SU-DHL-6 (cell line): ENCODE measurements at regions not wholly inside any gene's neighbourhood (a gene's known extent, or its start where the extent isn't known, plus 50 kb on each side); places are given as distances from the start of the nearest gene placed in this dataset.

ENCODE experiments used
- H2AFZ ChIP-seq: fragments of 200-600 bp; sonication (generic); 2 replicates; pipeline ENCODE4 v1.6.1; 2014; ENCODE audit warnings: low read depth, mild to moderate bottlenecking, moderate library complexity, mixed read lengths, antibody characterized with exemption, low read length; ENCODE audit not compliant: severe bottlenecking
- H3F3A ChIP-seq: fragments of 200-600 bp; shearing (Covaris generic); 2 replicates; pipeline ENCODE4 v1.6.0; 2016; ENCODE audit warnings: antibody characterized with exemption, mild to moderate bottlenecking; ENCODE audit not compliant: insufficient read depth
- H3K27ac ChIP-seq: fragments of 200-600 bp; sonication (generic); 2 replicates; pipeline ENCODE4 v1.5.1; 2016; ENCODE audit warnings: low read depth, mild to moderate bottlenecking, low read length, moderate library complexity, mixed read lengths
- H3K27me3 ChIP-seq: fragments of 200-600 bp; sonication (generic), shearing (Covaris generic); 2 replicates; pipeline ENCODE4 v1.6.0; 2014; ENCODE audit warnings: mild to moderate bottlenecking, low read length
- H3K36me3 ChIP-seq: fragments of 200-600 bp; sonication (generic); 2 replicates; pipeline ENCODE4 v1.6.1; 2014; ENCODE audit warnings: mild to moderate bottlenecking, low read length, mixed read lengths
- H3K4me2 ChIP-seq: fragments of 300-600, 200-600 bp; shearing (Covaris generic), sonication (generic); 2 replicates; pipeline ENCODE4 v1.6.0; 2014; ENCODE audit warnings: low read length, low read depth, mild to moderate bottlenecking; ENCODE audit not compliant: poor library complexity, severe bottlenecking
- H3K4me3 ChIP-seq: fragments of 200-600 bp; sonication (generic); 2 replicates; pipeline ENCODE4 v1.5.1; 2014; ENCODE audit warnings: antibody characterized with exemption, low read length, mild to moderate bottlenecking, mixed read lengths; ENCODE audit not compliant: insufficient read depth, poor library complexity, severe bottlenecking
- H3K79me2 ChIP-seq: fragments of 200-600 bp; sonication (generic); 2 replicates; pipeline ENCODE4 v1.6.1; 2014; ENCODE audit warnings: mild to moderate bottlenecking, low read length, moderate library complexity; ENCODE audit not compliant: insufficient read depth
- H3K9ac ChIP-seq: fragments of 200-600 bp; sonication (generic); 2 replicates; pipeline ENCODE4 v1.7.0; 2014; ENCODE audit warnings: mild to moderate bottlenecking, low read length
- H3K9me2 ChIP-seq: fragments of 200-600 bp; sonication (generic); replicated peaks from 2 replicates; pipeline ENCODE4 v1.6.1; 2014; ENCODE audit warnings: low read length; ENCODE audit not compliant: insufficient read depth
- H3K9me3 ChIP-seq: fragments of 200-600 bp; sonication (generic); 2 replicates; pipeline ENCODE4 v1.6.1; 2014; ENCODE audit warnings: low read length, mixed read lengths; ENCODE audit not compliant: insufficient read depth
- H4K20me1 ChIP-seq: fragments of 200-600 bp; sonication (generic); 2 replicates; pipeline ENCODE4 v1.6.1; 2014; ENCODE audit warnings: low read depth, mild to moderate bottlenecking, antibody characterized with exemption, low read length, moderate library complexity, mixed read lengths
- EZH2phosphoT487 ChIP-seq: fragments of 200-600 bp; sonication (generic), shearing (Covaris generic); conservative IDR thresholded peaks from 2 replicates; pipeline ENCODE4 v1.6.1; 2018; ENCODE audit warnings: mild to moderate bottlenecking, antibody characterized with exemption, low read length, moderate library complexity, mixed read lengths
- TF ChIP-seq, protein P1 (sequence below): fragments of 200-600 bp; sonication (generic); IDR thresholded peaks from one replicate; pipeline ENCODE4 v1.5.1; 2017; ENCODE audit warnings: antibody characterized with exemption, mild to moderate bottlenecking, low read length, moderate library complexity; ENCODE audit not compliant: insufficient read depth, poor library complexity, severe bottlenecking

DNA sequence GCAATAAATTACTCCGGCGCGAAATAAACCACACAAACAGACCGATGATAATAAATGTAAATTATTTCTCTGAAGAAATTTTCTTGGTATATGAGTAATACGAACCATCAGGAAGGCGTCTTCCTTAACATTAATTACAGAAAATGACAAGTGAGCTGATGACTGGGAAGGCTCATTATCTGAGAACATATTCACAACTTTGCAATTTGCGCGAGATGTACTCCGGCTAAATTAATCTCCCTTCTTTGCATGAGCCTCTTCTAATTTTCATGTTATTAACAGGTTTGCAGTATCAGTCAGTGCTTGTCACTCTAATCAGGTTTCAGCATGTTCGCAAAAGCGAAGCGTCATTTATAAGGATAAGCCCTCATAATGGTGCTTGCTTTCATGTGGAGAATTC lies 218.9 kb upstream of the MVB12B start:
- H3K27ac ChIP-seq: no peak overlapping the region
- TF ChIP-seq EZH2phosphoT487: no peak
- TF ChIP-seq, protein P1, sequence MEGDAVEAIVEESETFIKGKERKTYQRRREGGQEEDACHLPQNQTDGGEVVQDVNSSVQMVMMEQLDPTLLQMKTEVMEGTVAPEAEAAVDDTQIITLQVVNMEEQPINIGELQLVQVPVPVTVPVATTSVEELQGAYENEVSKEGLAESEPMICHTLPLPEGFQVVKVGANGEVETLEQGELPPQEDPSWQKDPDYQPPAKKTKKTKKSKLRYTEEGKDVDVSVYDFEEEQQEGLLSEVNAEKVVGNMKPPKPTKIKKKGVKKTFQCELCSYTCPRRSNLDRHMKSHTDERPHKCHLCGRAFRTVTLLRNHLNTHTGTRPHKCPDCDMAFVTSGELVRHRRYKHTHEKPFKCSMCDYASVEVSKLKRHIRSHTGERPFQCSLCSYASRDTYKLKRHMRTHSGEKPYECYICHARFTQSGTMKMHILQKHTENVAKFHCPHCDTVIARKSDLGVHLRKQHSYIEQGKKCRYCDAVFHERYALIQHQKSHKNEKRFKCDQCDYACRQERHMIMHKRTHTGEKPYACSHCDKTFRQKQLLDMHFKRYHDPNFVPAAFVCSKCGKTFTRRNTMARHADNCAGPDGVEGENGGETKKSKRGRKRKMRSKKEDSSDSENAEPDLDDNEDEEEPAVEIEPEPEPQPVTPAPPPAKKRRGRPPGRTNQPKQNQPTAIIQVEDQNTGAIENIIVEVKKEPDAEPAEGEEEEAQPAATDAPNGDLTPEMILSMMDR: no peak
- H3K4me3 ChIP-seq: no peak overlapping the region
- no peaks in the 10 kb centered on the region for H3K9me2 ChIP-seq
- no peak overlapping the region for H3K9ac ChIP-seq
- H3K4me2 ChIP-seq: no peak overlapping the region
- H3K79me2 ChIP-seq: no peaks in the 10 kb centered on the region
- no peaks in the 10 kb centered on the region for H3K9me3 ChIP-seq
- no peaks in the 10 kb centered on the region for H4K20me1 ChIP-seq
- H2AFZ ChIP-seq: no peak overlapping the region
- H3K27me3 ChIP-seq: no peaks in the 10 kb centered on the region
- H3F3A ChIP-seq: no peaks in the 10 kb centered on the region
- H3K36me3 ChIP-seq: no peaks in the 10 kb centered on the region

DNA sequence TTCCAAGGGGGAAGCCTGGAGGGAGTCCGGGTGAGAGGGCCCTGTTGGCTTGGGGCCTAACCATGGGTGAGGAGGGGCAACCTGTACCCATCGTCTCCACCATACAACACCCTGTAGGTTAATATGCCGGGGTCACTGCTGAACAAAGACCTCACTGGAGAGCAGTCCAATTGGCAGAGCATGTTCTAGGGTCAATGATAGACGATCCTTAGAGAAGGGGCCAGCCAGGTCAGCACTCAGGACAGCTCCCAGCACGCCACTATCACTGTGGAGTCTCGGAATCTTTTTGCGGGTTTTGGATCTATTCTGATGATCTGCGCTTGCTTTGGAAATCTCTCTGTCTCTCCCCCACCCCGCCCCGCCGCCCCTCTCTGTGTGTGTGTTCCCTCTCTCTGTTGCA lies 218.4 kb upstream of the MVB12B start:
- no peaks in the 10 kb centered on the region for H3K9me2 ChIP-seq
- no peak overlapping the region for H3K27ac ChIP-seq
- no peak overlapping the region for H3K4me2 ChIP-seq
- H4K20me1 ChIP-seq: no peaks in the 10 kb centered on the region
- TF ChIP-seq, protein P1: no peak
- no peak for TF ChIP-seq EZH2phosphoT487
- H3K4me3 ChIP-seq: no peak overlapping the region
- H2AFZ ChIP-seq: no peak overlapping the region
- H3K9me3 ChIP-seq: no peaks in the 10 kb centered on the region
- H3K27me3 ChIP-seq: no peaks in the 10 kb centered on the region
- H3K9ac ChIP-seq: no peak overlapping the region
- H3F3A ChIP-seq: no peaks in the 10 kb centered on the region
- no peaks in the 10 kb centered on the region for H3K36me3 ChIP-seq
- H3K79me2 ChIP-seq: no peaks in the 10 kb centered on the region

DNA sequence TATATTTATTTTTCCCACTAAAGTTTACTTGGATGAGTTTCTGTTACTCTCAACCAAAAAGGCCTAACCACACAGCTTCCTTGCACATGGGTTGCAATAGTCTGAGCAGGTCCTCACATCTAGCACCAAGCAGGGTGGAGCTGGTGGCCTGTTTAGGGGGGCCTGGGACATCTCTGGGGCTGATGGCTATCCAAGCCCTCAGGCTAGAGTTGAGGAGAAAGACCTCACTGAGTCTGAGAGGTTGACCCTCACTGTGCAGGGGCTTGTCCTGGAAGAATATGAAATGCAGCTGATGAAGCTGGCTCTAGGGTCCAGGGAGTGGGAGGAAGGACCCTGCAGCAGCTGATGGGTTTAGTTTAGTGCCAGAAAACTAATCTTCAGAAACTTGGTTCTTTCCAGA lies 217.1 kb upstream of the MVB12B start:
- H3K79me2 ChIP-seq: no peaks in the 10 kb centered on the region
- H3K4me2 ChIP-seq: no peak overlapping the region
- TF ChIP-seq, protein P1: no peak
- TF ChIP-seq EZH2phosphoT487: no peak
- H3K36me3 ChIP-seq: no peaks in the 10 kb centered on the region
- H4K20me1 ChIP-seq: no peaks in the 10 kb centered on the region
- no peaks in the 10 kb centered on the region for H3K27me3 ChIP-seq
- H3K9me3 ChIP-seq: no peaks in the 10 kb centered on the region
- H3K4me3 ChIP-seq: no peak overlapping the region
- no peak overlapping the region for H2AFZ ChIP-seq
- no peaks in the 10 kb centered on the region for H3F3A ChIP-seq
- no peak overlapping the region for H3K27ac ChIP-seq
- H3K9ac ChIP-seq: no peak overlapping the region
- H3K9me2 ChIP-seq: no peaks in the 10 kb centered on the region

DNA sequence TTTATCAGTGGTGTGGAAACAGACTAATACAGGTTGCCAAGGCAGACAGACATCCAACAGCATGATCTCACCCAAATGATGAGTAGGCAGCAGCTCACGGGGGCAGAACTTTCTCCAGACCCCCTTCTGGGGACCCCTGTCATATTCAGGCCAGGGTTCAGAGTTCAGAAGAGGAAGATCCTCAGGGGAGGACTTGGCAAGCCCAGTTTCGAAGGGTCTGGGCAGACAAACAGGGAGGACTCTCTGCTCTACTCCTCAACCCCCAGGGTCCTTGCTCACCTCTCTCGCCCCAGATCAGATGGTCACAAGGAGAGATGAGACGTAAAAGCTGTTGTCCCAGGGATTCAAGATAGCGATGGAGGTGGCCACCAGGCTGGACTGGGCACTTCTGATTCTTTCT lies 215.1 kb upstream of the MVB12B start:
- Histone ChIP-seq H3K36me3 (no peaks in the 10 kb centered on the region), H3K4me2 (no peak overlapping the region), H2AFZ (no peak overlapping the region), H3K27ac (no peak overlapping the region), H4K20me1 (no peaks in the 10 kb centered on the region), H3K4me3 (no peak overlapping the region), H3K9me3 (no peaks in the 10 kb centered on the region), H3K9ac (no peak overlapping the region), H3K27me3 (no peaks in the 10 kb centered on the region), H3K9me2 (no peaks in the 10 kb centered on the region), H3F3A (no peaks in the 10 kb centered on the region), H3K79me2 (no peaks in the 10 kb centered on the region)
- no peak for TF ChIP-seq EZH2phosphoT487
- TF ChIP-seq, protein P1: no peak
